K562 (cell line): ENCODE measurements at regions not wholly inside any gene's neighbourhood (a gene's known extent, or its start where the extent isn't known, plus 50 kb on each side); places are given as distances from the start of the nearest gene placed in this dataset.
A peak's percentile ranks its signal among the peaks of the same experiment; 100 is the strongest.
"Not testable (repeated sequence)": the region's sequence is repeated elsewhere in the genome, so short reads cannot be mapped to it uniquely, and the experiment has no call there.

Source experiments
- ATAC-seq: fragments of 200-7000 bp; cut with Tn5 transposase; 3 replicates; pipeline ENCODE4 v1.9.1; 2020; ENCODE audit warnings: moderate library complexity
- BruUV-seq: library from RNA; stranded (reverse); fragments of 400-500 nt; replicated peaks from 2 replicates; lab custom pipeline; 2021; lab: Mats Ljungman, UMichigan
- CTCF ChIA-PET: fragments of 300-600 bp; formaldehyde crosslinking; extraction: SDS; loops from one replicate; lab custom pipeline; 2021; ENCODE audit warnings: low intra/inter-chr PET ratio; lab: Yijun Ruan, JAX
- POLR2A ChIA-PET: fragments of 300-600, 350-650 bp; sonication (Branson Sonifier 250); formaldehyde crosslinking; extraction: SDS; loops from one replicate; lab custom pipeline; 2021; ENCODE audit warnings: antibody characterized with exemption, inconsistent platforms; lab: Yijun Ruan, JAX
- DNase-seq, 4 experiments: peaks; one replicate each; pipeline versions ENCODE4 v3.0.0 to v3.0.0-alpha.2; 2011 to 2018; ENCODE audit warnings: low spot score in 3 of 4, mixed read lengths in 3 of 4; ENCODE audit errors: extremely low read depth in 1 of 4
- FAIRE-seq: peaks from 2 replicates; lab custom pipeline; 2011; peaks lifted over from hg19 to GRCh38; lab: Jason Lieb, UNC
- H2AFZ ChIP-seq: 2 replicates; pipeline ENCODE4 v1.6.0; 2011; ENCODE audit warnings: low read depth, low read length, control low read depth, inconsistent platforms
- H3K27ac ChIP-seq: fragments of 200-600 bp; 3 replicates; pipeline ENCODE4 v1.8.0; 2011; ENCODE audit warnings: low read depth, mild to moderate bottlenecking, control low read depth, inconsistent platforms, low read length, moderate library complexity, mixed read lengths; ENCODE audit errors: extremely low read depth
- H3K27me3 ChIP-seq, 2 experiments: fragments of 300-600 bp in 1 of 2; 2 replicates in 1 of 2; 3 replicates in 1 of 2; pipeline versions ENCODE4 v1.6.0 to v1.8.0; 2011; ENCODE audit warnings: inconsistent platforms in 2 of 2, low read length in 2 of 2, mild to moderate bottlenecking in 1 of 2, mixed read lengths in 1 of 2, moderate library complexity in 1 of 2; ENCODE audit not compliant: control insufficient read depth in 2 of 2, insufficient read depth in 2 of 2
- H3K36me3 ChIP-seq: fragments of 300-600 bp; 3 replicates; pipeline ENCODE4 v1.8.0; 2011; ENCODE audit warnings: mild to moderate bottlenecking, low read length, inconsistent platforms; ENCODE audit not compliant: control insufficient read depth, insufficient read depth
- H3K4me1 ChIP-seq, 2 experiments: fragments of 200-600 bp in 1 of 2; replicated peaks in 1 of 2; 2 replicates in 1 of 2; 3 replicates in 1 of 2; pipeline versions ENCODE4 v1.5.1 to v1.8.0; 2011; ENCODE audit warnings: inconsistent platforms in 2 of 2, low read length in 2 of 2, mild to moderate bottlenecking in 1 of 2, mixed read lengths in 1 of 2, moderate library complexity in 1 of 2; ENCODE audit not compliant: control insufficient read depth in 2 of 2, insufficient read depth in 2 of 2
- H3K4me2 ChIP-seq: 2 replicates; pipeline ENCODE4 v1.6.1; 2011; ENCODE audit warnings: low read length, control low read depth, inconsistent platforms, mixed read lengths; ENCODE audit not compliant: insufficient read depth
- H3K4me3 ChIP-seq: fragments of 200-600 bp; sonication (generic), shearing (Covaris generic); 2 replicates; pipeline ENCODE4 v1.5.1; 2016; ENCODE audit warnings: control low read depth, inconsistent platforms
- H3K79me2 ChIP-seq: fragments of 200-600 bp; 3 replicates; pipeline ENCODE4 v1.8.0; 2011; ENCODE audit warnings: low read length, inconsistent platforms; ENCODE audit not compliant: control insufficient read depth, insufficient read depth
- H3K9ac ChIP-seq, 2 experiments: 2 replicates each; pipeline versions ENCODE4 v1.6.0 to v1.6.1; 2011; ENCODE audit warnings: low read depth in 2 of 2, low read length in 2 of 2, control low read depth in 1 of 2, inconsistent platforms in 1 of 2, mild to moderate bottlenecking in 1 of 2, mixed read lengths in 1 of 2; ENCODE audit not compliant: insufficient read depth in 1 of 2
- H3K9me1 ChIP-seq: one replicate; pipeline ENCODE4 v1.6.0; 2011; ENCODE audit warnings: inconsistent platforms, mild to moderate bottlenecking, low read length, moderate library complexity; ENCODE audit not compliant: control insufficient read depth, insufficient read depth
- H3K9me3 ChIP-seq: replicated peaks from 2 replicates; pipeline ENCODE4 v1.5.1; 2011; ENCODE audit warnings: low read depth, low read length, inconsistent platforms; ENCODE audit not compliant: control insufficient read depth, insufficient read depth
- H4K20me1 ChIP-seq: replicated peaks from 2 replicates; pipeline ENCODE4 v1.6.1; 2011; ENCODE audit warnings: low read length, inconsistent platforms, mixed read lengths; ENCODE audit not compliant: control insufficient read depth, insufficient read depth
- ARID1B ChIP-seq: fragments of 450-650 bp; IDR thresholded peaks from 2 replicates; pipeline ENCODE4 v1.6.1; 2016; ENCODE audit warnings: antibody characterized with exemption, mild to moderate bottlenecking, inconsistent platforms
- DPF2 ChIP-seq: fragments of 450-650 bp; IDR thresholded peaks from 2 replicates; pipeline ENCODE4 v1.6.1; 2016
- GATA2 ChIP-seq: sonication (generic); formaldehyde crosslinking; IDR thresholded peaks from 2 replicates; pipeline ENCODE4 v1.4.0; 2020; ENCODE audit warnings: mild to moderate bottlenecking, missing genetic modification reagents
- LEF1 ChIP-seq: fragments of 450-650 bp; IDR thresholded peaks from 2 replicates; pipeline ENCODE4 v1.6.1; 2016; ENCODE audit warnings: mild to moderate bottlenecking
- SMARCA4 ChIP-seq: fragments of 450-650 bp; IDR thresholded peaks from 2 replicates; pipeline ENCODE4 v1.6.1; 2016
- TAL1 ChIP-seq: fragments of 450-650 bp; IDR thresholded peaks from 2 replicates; pipeline ENCODE4 v1.6.1; 2016; ENCODE audit warnings: mild to moderate bottlenecking
- ZNF431 ChIP-seq: sonication (generic); formaldehyde crosslinking; IDR thresholded peaks from 2 replicates; pipeline ENCODE4 v1.8.0; 2022; ENCODE audit warnings: mild to moderate bottlenecking, missing genetic modification reagents
- WGBS: fragments of 100-300 bp; shearing (Covaris generic); methylation state at CpG from one replicate; pipeline ENCODE4 v1.1.6; 2016; ENCODE audit warnings: low coverage, mixed read lengths; ENCODE audit not compliant: insufficient coverage; ENCODE audit errors: missing lambda C conversion rate; 5-methylcytosine and 5-hydroxymethylcytosine counted together
- in situ Hi-C: fragments of 300-500 bp; cut with MboI; formaldehyde crosslinking; loops from 4 replicates; pipeline ENCODE4 v1.15.0; 2018; ENCODE audit warnings: inconsistent platforms, mixed read lengths
- intact Hi-C: fragments of 100-400 bp; cut with micrococcal nuclease; formaldehyde crosslinking; loops from 2 replicates; pipeline ENCODE4 v1.14.2; 2022
- TF ChIP-seq, protein P1 (sequence below): fragments of 450-650 bp; IDR thresholded peaks from 2 replicates; pipeline ENCODE4 v1.6.1; 2016

DNA sequence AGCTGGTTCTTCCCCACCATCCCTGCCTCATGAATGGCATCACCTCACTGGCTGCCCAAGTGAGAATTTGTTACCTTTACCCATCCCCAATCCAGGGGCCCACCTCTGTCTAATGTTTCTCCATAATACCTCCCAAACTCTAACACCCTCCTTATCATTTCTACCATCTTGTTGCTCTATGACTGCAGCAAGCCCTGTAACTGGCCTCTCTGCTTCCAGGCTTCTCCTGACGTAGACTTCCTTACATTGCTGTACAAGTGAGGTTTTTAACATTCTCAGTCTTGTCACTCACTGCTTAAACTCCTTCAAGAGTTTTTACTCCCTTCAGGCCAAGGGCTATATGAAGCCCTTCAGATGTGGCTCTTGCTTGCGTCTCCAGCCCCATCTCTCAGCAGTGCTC lies 53.5 kb upstream of the KIF2A start:
- H3K4me2 ChIP-seq, H3K27me3 ChIP-seq, in situ Hi-C loops, H3K4me3 ChIP-seq, POLR2A ChIA-PET, DNase-seq, H3K9me3 ChIP-seq, H3K27ac ChIP-seq, H3K9me1 ChIP-seq, FAIRE-seq, CTCF ChIA-PET, BruUV-seq, H3K79me2 ChIP-seq, intact Hi-C loops, H3K36me3 ChIP-seq, H3K9ac ChIP-seq, H4K20me1 ChIP-seq: not testable (repeated sequence)
- Histone ChIP-seq H2AFZ (peak overlapping the region; percentile 82), H3K4me1 (peaks cover 0 to 14% of the 10 kb centered on the region in 2 experiments; a peak in 2 of 5 replicates)
- ATAC-seq = peak; percentile 66
- WGBS = 36% methylated on average over 1 of the region's 2 CpGs
- TF ChIP-seq LEF1 (peak; percentile 44; the same call in 1 of the 2 replicates), DPF2 (peak; percentile 48; the same call in 1 of the 2 replicates), ARID1B (0 out of 2 replicates have a peak, but pooled peaks have one; percentile 19), SMARCA4 (peak; percentile 18; the same call in 1 of the 2 replicates), TAL1 (peak; percentile 28; the same call in 1 of the 2 replicates), ZNF431 (CRISPR knock-in tag) (peak; percentile 59; the same call in 1 of the 2 replicates), GATA2 (CRISPR knock-in tag) (peak; percentile 31; the same call in 1 of the 2 replicates)
- TF ChIP-seq, protein P1, sequence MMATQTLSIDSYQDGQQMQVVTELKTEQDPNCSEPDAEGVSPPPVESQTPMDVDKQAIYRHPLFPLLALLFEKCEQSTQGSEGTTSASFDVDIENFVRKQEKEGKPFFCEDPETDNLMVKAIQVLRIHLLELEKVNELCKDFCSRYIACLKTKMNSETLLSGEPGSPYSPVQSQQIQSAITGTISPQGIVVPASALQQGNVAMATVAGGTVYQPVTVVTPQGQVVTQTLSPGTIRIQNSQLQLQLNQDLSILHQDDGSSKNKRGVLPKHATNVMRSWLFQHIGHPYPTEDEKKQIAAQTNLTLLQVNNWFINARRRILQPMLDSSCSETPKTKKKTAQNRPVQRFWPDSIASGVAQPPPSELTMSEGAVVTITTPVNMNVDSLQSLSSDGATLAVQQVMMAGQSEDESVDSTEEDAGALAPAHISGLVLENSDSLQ = peak; percentile 21; the same call in 1 of the 2 replicates

DNA sequence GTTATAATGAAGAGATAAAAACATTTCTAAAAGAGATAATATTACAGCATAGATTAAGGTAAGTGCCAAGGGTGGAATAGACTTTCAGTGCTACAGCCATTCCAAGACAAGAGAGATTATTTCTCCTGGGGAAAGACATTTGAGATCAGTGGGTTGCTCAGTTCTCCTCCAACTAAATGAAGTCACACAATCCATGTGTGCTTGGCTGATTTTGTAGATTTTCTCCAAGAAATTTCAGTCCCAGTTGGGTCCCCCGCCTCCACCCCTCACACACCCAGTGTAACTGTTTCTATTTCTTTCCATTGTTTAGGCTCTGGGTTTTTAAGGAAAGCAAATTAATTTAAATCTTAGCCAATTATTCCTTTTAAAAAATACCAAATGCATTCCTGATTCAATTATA lies 50.5 kb upstream of the KIF2A start:
- BruUV-seq, H3K27me3 ChIP-seq, H4K20me1 ChIP-seq, in situ Hi-C loops, H3K4me3 ChIP-seq, H3K9me1 ChIP-seq, H3K27ac ChIP-seq, H2AFZ ChIP-seq, CTCF ChIA-PET, DNase-seq, POLR2A ChIA-PET, H3K79me2 ChIP-seq, H3K9me3 ChIP-seq, intact Hi-C loops, H3K4me2 ChIP-seq, H3K36me3 ChIP-seq, H3K9ac ChIP-seq, ATAC-seq, FAIRE-seq: not testable (repeated sequence)
- H3K4me1 ChIP-seq = peaks cover 0 to 20% of the 10 kb centered on the region in 2 experiments; a peak in 2 of 5 replicates
- WGBS = 100% methylated on average over 1 of the region's 1 CpG
